Progenitor cell of endocrine pancreas (in vitro differentiated cells): ENCODE measurements at regions not wholly inside any gene's neighbourhood (a gene's known extent, or its start where the extent isn't known, plus 50 kb on each side); places are given as distances from the start of the nearest gene placed in this dataset.

Source experiments
- DNase-seq: peaks from one replicate; pipeline ENCODE4 v3.0.0; 2021; ENCODE audit warnings: low spot score; ENCODE audit not compliant: unreplicated experiment
- H3K27ac Mint-ChIP-seq: 2 replicates; pipeline ENCODE4 v1.8.0; 2021; ENCODE audit warnings: mild to moderate bottlenecking, moderate library complexity, mixed read lengths
- H3K27me3 Mint-ChIP-seq: 2 replicates; pipeline ENCODE4 v1.8.0; 2021; ENCODE audit warnings: mixed read lengths
- H3K36me3 Mint-ChIP-seq: 2 replicates; pipeline ENCODE4 v1.8.0; 2022; ENCODE audit warnings: mixed read lengths; ENCODE audit not compliant: insufficient read depth
- H3K4me1 Mint-ChIP-seq: 2 replicates; pipeline ENCODE4 v1.8.0; 2021; ENCODE audit warnings: low read depth, mixed read lengths
- H3K4me3 Mint-ChIP-seq: 2 replicates; pipeline ENCODE4 v1.8.0; 2021; ENCODE audit warnings: low read depth, mild to moderate bottlenecking, moderate library complexity, mixed read lengths
- H3K9me3 Mint-ChIP-seq: 2 replicates; pipeline ENCODE4 v1.8.0; 2021; ENCODE audit warnings: low read depth, mixed read lengths
- TF ChIP-seq, protein P1 (sequence below): fragments of 200-600 bp; sonication (generic); IDR thresholded peaks from one replicate; pipeline ENCODE4 v1.5.0; 2021; ENCODE audit warnings: antibody characterized with exemption, mild to moderate bottlenecking; ENCODE audit not compliant: unreplicated experiment

DNA sequence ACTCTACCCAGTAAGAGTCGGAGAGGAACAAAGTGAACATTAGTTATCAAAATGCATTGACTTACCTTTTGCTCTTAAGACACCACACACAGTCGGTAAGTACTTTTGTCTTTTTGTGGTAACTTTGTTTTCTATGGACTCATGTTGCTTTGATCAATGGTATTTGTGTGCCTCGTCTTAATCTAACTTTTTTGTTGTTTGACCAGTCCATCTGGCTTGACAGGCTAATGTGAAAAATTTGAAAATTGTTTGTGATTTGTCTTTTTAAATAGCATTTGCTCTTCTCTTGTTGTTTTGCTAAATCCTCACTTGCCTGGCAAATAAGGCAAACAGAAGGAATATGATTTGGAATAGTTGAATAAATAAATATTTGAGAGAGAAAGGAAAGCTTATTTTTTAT is 71.4 kb upstream of the CHD1 start:
- Mint-ChIP-seq H3K4me3 (no peak overlapping the region), H3K36me3 (no peaks in the 10 kb centered on the region), H3K4me1 (peaks cover 5% of the 10 kb centered on the region), H3K27ac (no peak overlapping the region), H3K9me3 (no peaks in the 10 kb centered on the region), H3K27me3 (no peaks in the 10 kb centered on the region)
- no peak for DNase-seq
- TF ChIP-seq, protein P1, sequence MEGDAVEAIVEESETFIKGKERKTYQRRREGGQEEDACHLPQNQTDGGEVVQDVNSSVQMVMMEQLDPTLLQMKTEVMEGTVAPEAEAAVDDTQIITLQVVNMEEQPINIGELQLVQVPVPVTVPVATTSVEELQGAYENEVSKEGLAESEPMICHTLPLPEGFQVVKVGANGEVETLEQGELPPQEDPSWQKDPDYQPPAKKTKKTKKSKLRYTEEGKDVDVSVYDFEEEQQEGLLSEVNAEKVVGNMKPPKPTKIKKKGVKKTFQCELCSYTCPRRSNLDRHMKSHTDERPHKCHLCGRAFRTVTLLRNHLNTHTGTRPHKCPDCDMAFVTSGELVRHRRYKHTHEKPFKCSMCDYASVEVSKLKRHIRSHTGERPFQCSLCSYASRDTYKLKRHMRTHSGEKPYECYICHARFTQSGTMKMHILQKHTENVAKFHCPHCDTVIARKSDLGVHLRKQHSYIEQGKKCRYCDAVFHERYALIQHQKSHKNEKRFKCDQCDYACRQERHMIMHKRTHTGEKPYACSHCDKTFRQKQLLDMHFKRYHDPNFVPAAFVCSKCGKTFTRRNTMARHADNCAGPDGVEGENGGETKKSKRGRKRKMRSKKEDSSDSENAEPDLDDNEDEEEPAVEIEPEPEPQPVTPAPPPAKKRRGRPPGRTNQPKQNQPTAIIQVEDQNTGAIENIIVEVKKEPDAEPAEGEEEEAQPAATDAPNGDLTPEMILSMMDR = no peak

GRCh38 chr5:98999631-99000030 is 70.8 kb upstream of the CHD1 start:
- Mint-ChIP-seq H3K4me3 (no peak overlapping the region), H3K27ac (no peak overlapping the region), H3K4me1 (peaks cover 5% of the 10 kb centered on the region), H3K9me3 (no peaks in the 10 kb centered on the region), H3K27me3 (no peaks in the 10 kb centered on the region), H3K36me3 (no peaks in the 10 kb centered on the region)
- TF ChIP-seq, protein P1 = no peak
- no peak for DNase-seq

- TF ChIP-seq, protein P1 = no peak
Measured at GRCh38 chr5:98997000-98997399, 68.2 kb upstream of the CHD1 start.

DNA sequence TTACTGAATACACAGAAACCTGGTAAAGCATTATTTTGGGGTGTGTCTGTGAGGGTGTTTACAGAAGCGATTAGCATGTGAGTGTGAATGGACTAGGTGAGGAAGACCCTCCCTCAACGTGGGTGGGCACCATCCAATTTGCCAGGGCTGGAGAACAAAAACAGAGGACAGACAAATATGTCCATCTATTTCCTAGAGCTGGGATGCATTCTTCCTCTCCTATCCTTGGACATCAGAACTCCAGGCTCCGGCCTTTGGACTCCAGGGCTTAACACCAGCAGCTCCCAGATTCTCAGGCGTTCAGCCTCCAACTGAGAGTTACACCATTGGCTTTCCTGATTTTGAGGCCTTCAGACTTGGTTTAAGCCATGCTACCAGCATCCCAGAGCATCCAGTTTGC is 65.8 kb upstream of the CHD1 start:
- DNase-seq = no peak
- Mint-ChIP-seq H3K27me3 (no peaks in the 10 kb centered on the region), H3K9me3 (no peaks in the 10 kb centered on the region), H3K4me3 (no peak overlapping the region), H3K36me3 (no peaks in the 10 kb centered on the region), H3K27ac (no peak overlapping the region), H3K4me1 (peaks cover 3% of the 10 kb centered on the region)
- TF ChIP-seq, protein P1 = no peak

More at GRCh38 chr5:98997000-98997399, 68.2 kb upstream of the CHD1 start:
- H3K4me3 Mint-ChIP-seq = no peak overlapping the region
- no peaks in the 10 kb centered on the region for H3K27me3 Mint-ChIP-seq
- peaks cover 8% of the 10 kb centered on the region for H3K4me1 Mint-ChIP-seq
- H3K36me3 Mint-ChIP-seq = no peaks in the 10 kb centered on the region
- DNase-seq = no peak
- no peak overlapping the region for H3K27ac Mint-ChIP-seq
- H3K9me3 Mint-ChIP-seq = no peaks in the 10 kb centered on the region

DNA sequence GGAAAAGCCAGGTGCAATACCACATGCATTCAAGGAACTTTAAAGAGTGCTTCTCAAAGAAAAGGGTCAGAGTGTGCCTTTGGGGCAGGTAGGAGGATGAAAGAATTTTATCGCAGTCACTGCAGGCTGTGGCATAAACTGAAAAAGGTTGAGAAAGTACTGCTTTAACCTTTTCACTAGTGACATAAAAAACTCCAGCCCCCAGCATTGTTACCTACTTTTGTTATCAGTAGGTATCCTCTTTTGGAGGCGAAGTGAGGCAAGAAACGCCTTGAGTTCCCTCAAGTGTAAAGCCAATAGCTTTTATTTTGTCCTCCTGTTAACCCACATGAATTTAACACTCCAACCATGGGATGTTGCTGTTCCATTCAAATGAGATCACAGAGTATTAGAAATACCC is 64.7 kb upstream of the CHD1 start:
- Mint-ChIP-seq H3K4me1 (peaks cover 3% of the 10 kb centered on the region), H3K4me3 (no peak overlapping the region), H3K9me3 (no peaks in the 10 kb centered on the region), H3K27ac (no peak overlapping the region), H3K27me3 (no peaks in the 10 kb centered on the region), H3K36me3 (no peaks in the 10 kb centered on the region)
- TF ChIP-seq, protein P1 = no peak
- DNase-seq = no peak
